ENCODE measurements at regions not wholly inside any gene's neighbourhood (a gene's known extent, or its start where the extent isn't known, plus 50 kb on each side); places are given as distances from the start of the nearest gene placed in this dataset.

- Histone ChIP-seq H3K36me3 (no peaks in the 10 kb centered on the region), H3K27ac (no peak overlapping the region), H3K4me1 (peaks cover 0 to 7% (median 0%) of the 10 kb centered on the region in 9 donors), H3K4me3 (no peak overlapping the region), H3K27me3 (no peaks in the 10 kb centered on the region), H3K9me3 (peaks cover 0 to 3% (median 0%) of the 10 kb centered on the region in 11 donors)
- no peak for ATAC-seq
- WGBS, 2 donors = 78 to 81% methylated on average over 3 of the region's 3 CpGs
- no peak for TF ChIP-seq CTCF (IDR thresholded peaks at IDR 0.05)
- intact Hi-C loops (cut with DNase I) = no loop called here
- DNase-seq = no peak
These were observed 318.2 kb downstream of the TNS1 start for GRCh38 chr2:217684431-217685254.

GRCh38 chr2:217683106-217683870 is 319.5 kb downstream of the TNS1 start:
- WGBS, 2 donors = 85 to 91% methylated on average over 1 of the region's 1 CpG
- Histone ChIP-seq H3K9me3 (peaks cover 0 to 6% (median 0%) of the 10 kb centered on the region in 11 donors), H3K36me3 (no peaks in the 10 kb centered on the region), H3K4me3 (no peak overlapping the region), H3K27me3 (no peaks in the 10 kb centered on the region), H3K27ac (no peak overlapping the region), H3K4me1 (peaks cover 0 to 7% (median 0%) of the 10 kb centered on the region in 9 donors)
- DNase-seq (no peak), ATAC-seq (no peak)
- intact Hi-C loops (cut with DNase I) = no loop called here
- no peak for TF ChIP-seq CTCF (IDR thresholded peaks at IDR 0.05)

DNA sequence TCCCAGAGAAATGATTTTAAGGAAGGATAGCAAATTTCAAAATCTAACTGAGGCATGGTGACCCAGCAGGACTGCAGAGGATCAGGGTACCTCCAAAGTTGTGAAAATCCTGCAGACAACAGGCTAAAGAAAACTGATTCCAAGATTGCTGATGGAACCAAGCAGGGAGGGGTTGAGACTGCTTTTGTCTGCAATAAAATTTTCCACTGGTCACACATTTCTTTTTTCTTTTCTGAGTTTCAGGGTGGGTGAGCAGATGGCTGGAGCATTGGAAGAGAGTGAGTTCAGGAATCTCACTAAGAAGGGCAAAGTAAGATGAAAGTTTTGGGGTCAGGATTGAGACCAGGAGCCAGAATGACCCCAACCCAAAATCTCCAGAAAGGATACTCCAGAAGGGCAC is 321.0 kb downstream of the TNS1 start:
- H3K4me1 ChIP-seq = peaks cover 0 to 7% (median 0%) of the 10 kb centered on the region in 9 donors
- H3K4me3 ChIP-seq = no peak overlapping the region
- intact Hi-C loops (cut with DNase I) = no loop called here
- ATAC-seq (no peak), DNase-seq (no peak)
- H3K9me3 ChIP-seq = peaks cover 0 to 6% (median 0%) of the 10 kb centered on the region in 11 donors
- TF ChIP-seq CTCF (IDR thresholded peaks at IDR 0.05) = no peak
- H3K36me3 ChIP-seq = no peaks in the 10 kb centered on the region
- no peaks in the 10 kb centered on the region for H3K27me3 ChIP-seq
- H3K27ac ChIP-seq = no peak overlapping the region

DNA sequence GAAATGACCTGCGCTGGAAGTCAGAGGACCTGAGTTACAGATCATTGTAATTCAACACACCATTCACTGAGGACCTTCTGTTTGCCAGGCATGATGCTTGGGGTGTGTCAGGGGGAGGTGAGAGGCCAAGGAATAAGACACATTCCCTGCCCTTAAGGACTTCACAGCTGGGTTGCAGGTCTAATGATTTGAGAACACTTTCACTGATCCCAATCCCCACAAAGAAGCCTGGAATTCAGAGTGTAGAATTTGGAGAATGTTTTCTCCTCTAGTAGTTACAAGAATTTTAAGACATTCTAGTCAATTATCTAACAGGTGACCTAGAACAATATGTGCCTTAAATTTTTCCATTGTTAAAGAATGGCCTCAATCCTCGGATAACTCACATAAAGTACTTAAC is 322.4 kb downstream of the TNS1 start:
- ATAC-seq (no peak), DNase-seq (no peak)
- H3K4me3 ChIP-seq = no peak overlapping the region
- no peaks in the 10 kb centered on the region for H3K36me3 ChIP-seq
- H3K27me3 ChIP-seq = no peaks in the 10 kb centered on the region
- H3K9me3 ChIP-seq = peaks cover 0 to 6% (median 0%) of the 10 kb centered on the region in 11 donors
- intact Hi-C loops (cut with DNase I) = no loop called here
- 88 to 96% methylated on average over 2 of the region's 2 CpGs for WGBS, 2 donors
- peaks cover 0 to 3% (median 0%) of the 10 kb centered on the region in 9 donors for H3K4me1 ChIP-seq
- no peak for TF ChIP-seq CTCF (IDR thresholded peaks at IDR 0.05)
- H3K27ac ChIP-seq = no peak overlapping the region
